CD4-positive, alpha-beta T cell treated with Interferon alpha-2 for 1 hour (primary cell): ENCODE measurements at regions not wholly inside any gene's neighbourhood (a gene's known extent, or its start where the extent isn't known, plus 50 kb on each side); places are given as distances from the start of the nearest gene placed in this dataset.
"Not testable (repeated sequence)": the region's sequence is repeated elsewhere in the genome, so short reads cannot be mapped to it uniquely, and the experiment has no call there.

ENCODE experiments used
- DNase-seq, 2 donors: peaks; one replicate each; pipeline ENCODE4 v3.0.0-alpha.2; 2020 to 2022

- no peak for DNase-seq
Measured at GRCh38 chr1:228996281-228996680, 261.0 kb downstream of the RHOU start.

GRCh38 chr1:228997721-228998144, 262.5 kb downstream of the RHOU start:
- DNase-seq: no peak

GRCh38 chr1:228998179-228998578, 262.9 kb downstream of the RHOU start:
- DNase-seq: no peak

GRCh38 chr1:228999446-229000170, 264.3 kb downstream of the RHOU start:
- DNase-seq: no peak

- no peak for DNase-seq
Measured at GRCh38 chr1:229000187-229000586, 264.9 kb downstream of the RHOU start.

GRCh38 chr1:229001467-229002011, 266.3 kb downstream of the RHOU start:
- peak in 1 of 2 donors; percentile 1 for DNase-seq

GRCh38 chr1:229002037-229002436, 266.8 kb downstream of the RHOU start:
- DNase-seq: no peak

GRCh38 chr1:229002451-229002960, 267.2 kb downstream of the RHOU start:
- DNase-seq: no peak

- no peak for DNase-seq
Measured at GRCh38 chr1:229003233-229004031, 267.5 kb upstream of the RAB4A start.

GRCh38 chr1:229004066-229004833, 266.7 kb upstream of the RAB4A start:
- no peak for DNase-seq

GRCh38 chr1:229005097-229005496, 265.8 kb upstream of the RAB4A start:
- no peak for DNase-seq

GRCh38 chr1:229005556-229005955, 265.4 kb upstream of the RAB4A start:
- DNase-seq: no peak

GRCh38 chr1:229006121-229006870, 264.6 kb upstream of the RAB4A start:
- DNase-seq: no peak

- no peak for DNase-seq
Measured at GRCh38 chr1:229007167-229007566, 263.7 kb upstream of the RAB4A start.

- DNase-seq: no peak
Measured at GRCh38 chr1:229007701-229008100, 263.2 kb upstream of the RAB4A start.

- not testable (repeated sequence) for DNase-seq
Measured at GRCh38 chr1:229008347-229008746, 262.6 kb upstream of the RAB4A start.

GRCh38 chr1:229011022-229011421, 259.9 kb upstream of the RAB4A start:
- no peak for DNase-seq

- DNase-seq: no peak
Measured at GRCh38 chr1:229012823-229013222, 258.1 kb upstream of the RAB4A start.

- no peak for DNase-seq
Measured at GRCh38 chr1:229013981-229014380, 256.9 kb upstream of the RAB4A start.

GRCh38 chr1:229015806-229016205, 255.1 kb upstream of the RAB4A start:
- no peak for DNase-seq

GRCh38 chr1:229017091-229017490, 253.8 kb upstream of the RAB4A start:
- DNase-seq: no peak

- DNase-seq: no peak
Measured at GRCh38 chr1:229018674-229019295, 252.1 kb upstream of the RAB4A start.
